Tibial nerve (tissue), 3 donors: ENCODE measurements at regions not wholly inside any gene's neighbourhood (a gene's known extent, or its start where the extent isn't known, plus 50 kb on each side); places are given as distances from the start of the nearest gene placed in this dataset.

Experiments used
- POLR2A ChIP-seq, 2 donors: fragments of 450-650 bp; IDR thresholded peaks; one replicate each; pipeline ENCODE4 v1.6.1; 2017; ENCODE audit warnings: antibody characterized with exemption in 2 of 2, mild to moderate bottlenecking in 2 of 2, moderate library complexity in 2 of 2
- TF ChIP-seq, protein P1 (sequence below), 5 experiments: fragments of 200-600 bp in 3 of 5; fragments of 450-650 bp in 2 of 5; sonication (generic) in 3 of 5; IDR thresholded peaks; one replicate each; pipeline ENCODE4 v1.5.1; 2016 to 2019; ENCODE audit warnings: antibody characterized with exemption in 5 of 5, mild to moderate bottlenecking in 3 of 5, moderate library complexity in 2 of 5

GRCh38 chr7:91348711-91349110 lies 84.5 kb downstream of the FZD1 start:
- no peak for TF ChIP-seq POLR2A (IDR thresholded peaks at IDR 0.05)
- TF ChIP-seq, protein P1, sequence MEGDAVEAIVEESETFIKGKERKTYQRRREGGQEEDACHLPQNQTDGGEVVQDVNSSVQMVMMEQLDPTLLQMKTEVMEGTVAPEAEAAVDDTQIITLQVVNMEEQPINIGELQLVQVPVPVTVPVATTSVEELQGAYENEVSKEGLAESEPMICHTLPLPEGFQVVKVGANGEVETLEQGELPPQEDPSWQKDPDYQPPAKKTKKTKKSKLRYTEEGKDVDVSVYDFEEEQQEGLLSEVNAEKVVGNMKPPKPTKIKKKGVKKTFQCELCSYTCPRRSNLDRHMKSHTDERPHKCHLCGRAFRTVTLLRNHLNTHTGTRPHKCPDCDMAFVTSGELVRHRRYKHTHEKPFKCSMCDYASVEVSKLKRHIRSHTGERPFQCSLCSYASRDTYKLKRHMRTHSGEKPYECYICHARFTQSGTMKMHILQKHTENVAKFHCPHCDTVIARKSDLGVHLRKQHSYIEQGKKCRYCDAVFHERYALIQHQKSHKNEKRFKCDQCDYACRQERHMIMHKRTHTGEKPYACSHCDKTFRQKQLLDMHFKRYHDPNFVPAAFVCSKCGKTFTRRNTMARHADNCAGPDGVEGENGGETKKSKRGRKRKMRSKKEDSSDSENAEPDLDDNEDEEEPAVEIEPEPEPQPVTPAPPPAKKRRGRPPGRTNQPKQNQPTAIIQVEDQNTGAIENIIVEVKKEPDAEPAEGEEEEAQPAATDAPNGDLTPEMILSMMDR (IDR thresholded peaks at IDR 0.05): no peak
